ENCODE measurements at regions not wholly inside any gene's neighbourhood (a gene's known extent, or its start where the extent isn't known, plus 50 kb on each side); places are given as distances from the start of the nearest gene placed in this dataset.

- H3K4me1 ChIP-seq, result no peaks in the 10 kb centered on the region
- H3K27me3 ChIP-seq, result no peaks in the 10 kb centered on the region
- TF ChIP-seq CTCF (IDR thresholded peaks at IDR 0.05) (no peak), POLR2A (IDR thresholded peaks at IDR 0.05) (no peak)
- H3K27ac ChIP-seq, result no peak overlapping the region
- DNase-seq (no peak), ATAC-seq (no peak)
- H3K9me3 ChIP-seq, result no peaks in the 10 kb centered on the region
- intact Hi-C loops (cut with DNase I), result no loop called here
- H3K36me3 ChIP-seq, result no peaks in the 10 kb centered on the region
- H3K4me3 ChIP-seq, result no peak overlapping the region
Measured at GRCh38 chr13:90541346-90541745, 806.1 kb upstream of the MIR17HG start.

GRCh38 chr13:90542959-90543505 lies 804.5 kb upstream of the MIR17HG start:
- TF ChIP-seq CTCF (IDR thresholded peaks at IDR 0.05), result no peak
- no peak for TF ChIP-seq POLR2A (IDR thresholded peaks at IDR 0.05)
- no peaks in the 10 kb centered on the region for H3K36me3 ChIP-seq
- ATAC-seq, result no peak
- no peaks in the 10 kb centered on the region for H3K4me1 ChIP-seq
- no peak for DNase-seq
- whole genome bisulfite sequencing (ENCODE audit: insufficient coverage, low coverage, low lambda C conversion rate, missing lambda C conversion rate), result 45% methylated on average over 4 of the region's 4 CpGs
- H3K27me3 ChIP-seq, result no peaks in the 10 kb centered on the region
- intact Hi-C loops (cut with DNase I), result no loop called here
- no peaks in the 10 kb centered on the region for H3K9me3 ChIP-seq
- no peak overlapping the region for H3K27ac ChIP-seq
- H3K4me3 ChIP-seq, result no peak overlapping the region

GRCh38 chr13:90545070-90545840 lies 802.2 kb upstream of the MIR17HG start:
- no peaks in the 10 kb centered on the region for H3K4me1 ChIP-seq
- no peak overlapping the region for H3K27ac ChIP-seq
- H3K4me3 ChIP-seq, result no peak overlapping the region
- no peaks in the 10 kb centered on the region for H3K36me3 ChIP-seq
- ATAC-seq (no peak), DNase-seq (no peak)
- intact Hi-C loops (cut with DNase I), result no loop called here
- TF ChIP-seq CTCF (IDR thresholded peaks at IDR 0.05), result no peak
- TF ChIP-seq POLR2A (IDR thresholded peaks at IDR 0.05), result no peak
- no peaks in the 10 kb centered on the region for H3K9me3 ChIP-seq
- H3K27me3 ChIP-seq, result no peaks in the 10 kb centered on the region
- 78% methylated on average over 2 of the region's 4 CpGs for WGBS (ENCODE audit: insufficient coverage, low coverage, low lambda C conversion rate, missing lambda C conversion rate)

GRCh38 chr13:90547272-90547790 lies 800.2 kb upstream of the MIR17HG start:
- H3K9me3 ChIP-seq, result no peaks in the 10 kb centered on the region
- no peaks in the 10 kb centered on the region for H3K4me1 ChIP-seq
- no peaks in the 10 kb centered on the region for H3K27me3 ChIP-seq
- TF ChIP-seq POLR2A (IDR thresholded peaks at IDR 0.05) (no peak), CTCF (IDR thresholded peaks at IDR 0.05) (no peak)
- ATAC-seq, result no peak
- no peaks in the 10 kb centered on the region for H3K36me3 ChIP-seq
- 52% methylated on average over 2 of the region's 2 CpGs for WGBS (ENCODE audit: insufficient coverage, low coverage, low lambda C conversion rate, missing lambda C conversion rate)
- H3K4me3 ChIP-seq, result no peak overlapping the region
- no peak for DNase-seq
- no peak overlapping the region for H3K27ac ChIP-seq
- intact Hi-C loops (cut with DNase I), result no loop called here
